ENCODE measurements at regions not wholly inside any gene's neighbourhood (a gene's known extent, or its start where the extent isn't known, plus 50 kb on each side); places are given as distances from the start of the nearest gene placed in this dataset.

GRCh38 chr16:9441012-9441411 lies 349.6 kb downstream of the HAPSTR1 start:
- TF ChIP-seq CTCF (conservative IDR thresholded peaks at IDR 0.05) (no peak), ZFX (IDR thresholded peaks at IDR 0.05) (no peak)

All from C4-2B (cell line).